HCT116 (cell line): ENCODE measurements at regions not wholly inside any gene's neighbourhood (a gene's known extent, or its start where the extent isn't known, plus 50 kb on each side); places are given as distances from the start of the nearest gene placed in this dataset.

ENCODE experiments used
- ATAC-seq: fragments of 200-7000 bp; cut with Tn5 transposase; 2 replicates; pipeline ENCODE4 v1.9.1; 2020; ENCODE audit warnings: mild to moderate bottlenecking, moderate library complexity
- BruUV-seq: library from RNA; stranded (reverse); fragments of 400-500 nt; replicated peaks from 2 replicates; lab custom pipeline; 2021; lab: Mats Ljungman, UMichigan
- CTCF ChIA-PET: fragments of 300-600 bp; sonication (Branson Sonifier 250); formaldehyde crosslinking; loops from one replicate; lab custom pipeline; 2021; ENCODE audit warnings: antibody characterized with exemption; lab: Charles Lee
- POLR2A ChIA-PET: fragments of 300-600, 350-600 bp; sonication (Branson Sonifier 250); formaldehyde crosslinking; loops from one replicate; lab custom pipeline; 2021; ENCODE audit warnings: antibody characterized with exemption; lab: Charles Lee
- RAD21 ChIA-PET, 2 experiments: fragments of 300-600 bp; sonication (Branson Sonifier 250); formaldehyde crosslinking; loops; one replicate each; lab custom pipeline; 2023; ENCODE audit warnings: low total read pairs in 2 of 2; ENCODE audit not compliant: uncharacterized antibody in 2 of 2, unreplicated experiment in 2 of 2, low non-redundant PET in 1 of 2; lab: Charles Lee
- DNase-seq: peaks from one replicate; pipeline ENCODE4 v3.0.0-alpha.2; 2010; ENCODE audit warnings: low read depth, low spot score
- H2AFZ ChIP-seq: fragments of 200-600 bp; shearing (Covaris generic), sonication (generic); 2 replicates; pipeline ENCODE4 v1.6.1; 2017; ENCODE audit warnings: low read depth, mixed run types, mixed read lengths, antibody characterized with exemption, low read length; ENCODE audit not compliant: poor library complexity, severe bottlenecking
- H3K27ac ChIP-seq: 2 replicates; pipeline ENCODE4 v1.5.1; 2012; ENCODE audit warnings: low read depth, low read length
- H3K27me3 ChIP-seq: fragments of 200-600 bp; sonication (generic); 2 replicates; pipeline ENCODE4 v1.6.1; 2016; ENCODE audit warnings: mixed run types, low read length, mixed read lengths; ENCODE audit not compliant: insufficient read depth
- H3K36me3 ChIP-seq, 2 experiments: fragments of 200-500 bp in 1 of 2; fragments of 200-600 bp in 1 of 2; sonication (Bioruptor generic) in 1 of 2; sonication (generic) in 1 of 2; 2 replicates each; pipeline versions ENCODE4 v1.5.1 to v1.6.1; 2014 to 2016; ENCODE audit warnings: low read length in 2 of 2, inconsistent platforms in 1 of 2, mixed read lengths in 1 of 2, mixed run types in 1 of 2; ENCODE audit not compliant: insufficient read depth in 2 of 2, control insufficient read depth in 1 of 2
- H3K4me1 ChIP-seq, 2 experiments: fragments of 200-600 bp in 1 of 2; sonication (generic) in 1 of 2; 2 replicates each; pipeline versions ENCODE4 v1.5.1 to v1.6.1; 2012 to 2017; ENCODE audit warnings: low read length in 2 of 2, inconsistent platforms in 1 of 2, mild to moderate bottlenecking in 1 of 2, mixed read lengths in 1 of 2, mixed run types in 1 of 2, moderate library complexity in 1 of 2; ENCODE audit not compliant: insufficient read depth in 2 of 2, control insufficient read depth in 1 of 2
- H3K4me2 ChIP-seq: fragments of 200-600 bp; sonication (generic); 2 replicates; pipeline ENCODE4 v1.6.1; 2017; ENCODE audit warnings: mixed run types, low read length, mixed read lengths
- H3K4me3 ChIP-seq, 2 experiments: fragments of 200-600 bp in 1 of 2; sonication (generic) in 1 of 2; replicated peaks in 1 of 2; 2 replicates each; pipeline ENCODE4 v1.5.1; 2011 to 2016; ENCODE audit warnings: low read length in 2 of 2, control low read depth in 1 of 2, low read depth in 1 of 2, mild to moderate bottlenecking in 1 of 2, mixed read lengths in 1 of 2, mixed run types in 1 of 2
- H3K79me2 ChIP-seq: fragments of 200-600 bp; sonication (generic); 2 replicates; pipeline ENCODE4 v1.6.1; 2017; ENCODE audit warnings: mild to moderate bottlenecking, mixed run types, low read length, moderate library complexity, mixed read lengths; ENCODE audit not compliant: insufficient read depth
- H3K9ac ChIP-seq: fragments of 200-600 bp; sonication (generic); 2 replicates; pipeline ENCODE4 v1.6.1; 2016; ENCODE audit warnings: low read length, mixed read lengths
- H3K9me2 ChIP-seq: fragments of 200-600 bp; sonication (generic), shearing (Covaris generic); 2 replicates; pipeline ENCODE4 v1.6.1; 2017; ENCODE audit warnings: mixed run types, mild to moderate bottlenecking, moderate library complexity; ENCODE audit not compliant: insufficient read depth
- H3K9me3 ChIP-seq, 2 experiments: fragments of 200-500 bp in 1 of 2; fragments of 200-600 bp in 1 of 2; sonication (Bioruptor generic) in 1 of 2; sonication (generic) in 1 of 2; 2 replicates each; pipeline ENCODE4 v1.6.1; 2014 to 2017; ENCODE audit warnings: low read length in 2 of 2, mixed read lengths in 2 of 2, inconsistent platforms in 1 of 2, low read depth in 1 of 2, mild to moderate bottlenecking in 1 of 2, mixed run types in 1 of 2, moderate library complexity in 1 of 2; ENCODE audit not compliant: control insufficient read depth in 1 of 2, insufficient read depth in 1 of 2
- H4K20me1 ChIP-seq: fragments of 200-600 bp; sonication (generic), shearing (Covaris generic); 2 replicates; pipeline ENCODE4 v1.6.1; 2017; ENCODE audit warnings: mixed run types, mild to moderate bottlenecking, moderate library complexity; ENCODE audit not compliant: insufficient read depth
- CBX3 ChIP-seq: IDR thresholded peaks from 2 replicates; pipeline ENCODE4 v1.6.1; 2012; ENCODE audit warnings: low read depth
- CEBPB ChIP-seq: IDR thresholded peaks from 2 replicates; pipeline ENCODE4 v1.6.1; 2012; ENCODE audit warnings: low read depth
- EGR1 ChIP-seq: IDR thresholded peaks from 2 replicates; pipeline ENCODE4 v1.6.1; 2012; ENCODE audit warnings: low read depth
- ELF1 ChIP-seq: IDR thresholded peaks from 2 replicates; pipeline ENCODE4 v1.6.1; 2012; ENCODE audit warnings: low read depth, borderline replicate concordance
- EZH2 ChIP-seq: fragments of 200-600 bp; sonication (generic); IDR thresholded peaks from 2 replicates; pipeline ENCODE4 v1.6.1; 2017; ENCODE audit warnings: antibody characterized with exemption, mixed run types
- POLR2A ChIP-seq: IDR thresholded peaks from 2 replicates; pipeline ENCODE4 v1.7.0; 2011; ENCODE audit warnings: borderline replicate concordance; ENCODE audit not compliant: insufficient read depth, insufficient read length; ENCODE audit errors: extremely low read depth
- SP1 ChIP-seq: IDR thresholded peaks from 2 replicates; pipeline ENCODE4 v1.6.1; 2012; ENCODE audit warnings: low read depth
- YY1 ChIP-seq: IDR thresholded peaks from 2 replicates; pipeline ENCODE4 v1.6.1; 2011; ENCODE audit warnings: low read length, low read depth, moderate library complexity, mild to moderate bottlenecking; ENCODE audit not compliant: insufficient replicate concordance; ENCODE audit errors: extremely low read depth
- ZFX ChIP-seq: fragments of 450-650 bp; IDR thresholded peaks from 2 replicates; pipeline ENCODE4 v1.6.1; 2017
- intact Hi-C: fragments of 100-400 bp; cut with micrococcal nuclease; formaldehyde crosslinking; loops from 2 replicates; pipeline ENCODE4 v1.10.0; 2022
- TF ChIP-seq, protein P1 (sequence below): IDR thresholded peaks from 2 replicates; pipeline ENCODE4 v1.6.1; 2011; ENCODE audit warnings: mild to moderate bottlenecking, low read length, moderate library complexity; ENCODE audit not compliant: insufficient replicate concordance; ENCODE audit errors: extremely low read depth
- TF ChIP-seq, protein P2 (sequence below), 3 experiments: fragments of 200-600 bp in 1 of 3; sonication (generic) in 1 of 3; IDR thresholded peaks in 2 of 3; conservative IDR thresholded peaks in 1 of 3; 2 replicates each; pipeline ENCODE4 v1.5.1; 2012 to 2017; ENCODE audit warnings: low read depth in 2 of 3, low read length in 2 of 3, antibody characterized with exemption in 1 of 3, borderline replicate concordance in 1 of 3, control low read depth in 1 of 3, mild to moderate bottlenecking in 1 of 3, mixed read lengths in 1 of 3, mixed run types in 1 of 3, moderate library complexity in 1 of 3; ENCODE audit not compliant: insufficient read depth in 1 of 3
- TF ChIP-seq, protein P3 (sequence below): IDR thresholded peaks from 2 replicates; pipeline ENCODE4 v1.6.1; 2012; ENCODE audit warnings: low read depth
- TF ChIP-seq, protein P4 (sequence below): IDR thresholded peaks from 2 replicates; pipeline ENCODE4 v1.6.1; 2012

- POLR2A ChIA-PET, result no interaction called here
- no peaks in the 10 kb centered on the region for H3K79me2 ChIP-seq
- H3K9ac ChIP-seq, result no peak overlapping the region
Observed at GRCh38 chr11:8746331-8746974, 63.9 kb downstream of the RPL27A start.

GRCh38 chr11:8747173-8747572 is 64.6 kb downstream of the RPL27A start:
- Histone ChIP-seq H3K9me3 (no peaks in the 10 kb centered on the region), H3K79me2 (no peaks in the 10 kb centered on the region), H4K20me1 (no peaks in the 10 kb centered on the region), H3K4me2 (no peak overlapping the region), H3K4me3 (no peak overlapping the region), H3K4me1 (peaks cover 19 to 28% of the 10 kb centered on the region in 2 experiments), H3K27ac (no peak overlapping the region), H2AFZ (no peak overlapping the region), H3K9me2 (no peaks in the 10 kb centered on the region), H3K36me3 (no peaks in the 10 kb centered on the region), H3K27me3 (no peaks in the 10 kb centered on the region), H3K9ac (no peak overlapping the region)
- intact Hi-C loops, result no loop called here
- BruUV-seq, result no TSS peak
- ChIA-PET RAD21 (no interaction called here), CTCF (no interaction called here), POLR2A (no interaction called here)
- TF ChIP-seq ELF1, result no peak
- TF ChIP-seq EGR1, result no peak
- TF ChIP-seq CEBPB, result no peak
- TF ChIP-seq EZH2, result no peak
- TF ChIP-seq, protein P1, sequence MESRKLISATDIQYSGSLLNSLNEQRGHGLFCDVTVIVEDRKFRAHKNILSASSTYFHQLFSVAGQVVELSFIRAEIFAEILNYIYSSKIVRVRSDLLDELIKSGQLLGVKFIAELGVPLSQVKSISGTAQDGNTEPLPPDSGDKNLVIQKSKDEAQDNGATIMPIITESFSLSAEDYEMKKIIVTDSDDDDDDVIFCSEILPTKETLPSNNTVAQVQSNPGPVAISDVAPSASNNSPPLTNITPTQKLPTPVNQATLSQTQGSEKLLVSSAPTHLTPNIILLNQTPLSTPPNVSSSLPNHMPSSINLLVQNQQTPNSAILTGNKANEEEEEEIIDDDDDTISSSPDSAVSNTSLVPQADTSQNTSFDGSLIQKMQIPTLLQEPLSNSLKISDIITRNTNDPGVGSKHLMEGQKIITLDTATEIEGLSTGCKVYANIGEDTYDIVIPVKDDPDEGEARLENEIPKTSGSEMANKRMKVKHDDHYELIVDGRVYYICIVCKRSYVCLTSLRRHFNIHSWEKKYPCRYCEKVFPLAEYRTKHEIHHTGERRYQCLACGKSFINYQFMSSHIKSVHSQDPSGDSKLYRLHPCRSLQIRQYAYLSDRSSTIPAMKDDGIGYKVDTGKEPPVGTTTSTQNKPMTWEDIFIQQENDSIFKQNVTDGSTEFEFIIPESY, result no peak
- no peak for TF ChIP-seq YY1
- TF ChIP-seq, protein P2, sequence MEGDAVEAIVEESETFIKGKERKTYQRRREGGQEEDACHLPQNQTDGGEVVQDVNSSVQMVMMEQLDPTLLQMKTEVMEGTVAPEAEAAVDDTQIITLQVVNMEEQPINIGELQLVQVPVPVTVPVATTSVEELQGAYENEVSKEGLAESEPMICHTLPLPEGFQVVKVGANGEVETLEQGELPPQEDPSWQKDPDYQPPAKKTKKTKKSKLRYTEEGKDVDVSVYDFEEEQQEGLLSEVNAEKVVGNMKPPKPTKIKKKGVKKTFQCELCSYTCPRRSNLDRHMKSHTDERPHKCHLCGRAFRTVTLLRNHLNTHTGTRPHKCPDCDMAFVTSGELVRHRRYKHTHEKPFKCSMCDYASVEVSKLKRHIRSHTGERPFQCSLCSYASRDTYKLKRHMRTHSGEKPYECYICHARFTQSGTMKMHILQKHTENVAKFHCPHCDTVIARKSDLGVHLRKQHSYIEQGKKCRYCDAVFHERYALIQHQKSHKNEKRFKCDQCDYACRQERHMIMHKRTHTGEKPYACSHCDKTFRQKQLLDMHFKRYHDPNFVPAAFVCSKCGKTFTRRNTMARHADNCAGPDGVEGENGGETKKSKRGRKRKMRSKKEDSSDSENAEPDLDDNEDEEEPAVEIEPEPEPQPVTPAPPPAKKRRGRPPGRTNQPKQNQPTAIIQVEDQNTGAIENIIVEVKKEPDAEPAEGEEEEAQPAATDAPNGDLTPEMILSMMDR (IDR thresholded peaks at IDR 0.05 in 2 of 3, conservative IDR thresholded peaks at IDR 0.05 in 1 of 3; ENCODE audit: borderline replicate concordance in 1 of 3, insufficient read depth in 1 of 3, low read depth in 2 of 3, low read length in 2 of 3), result no peak
- TF ChIP-seq, protein P3, sequence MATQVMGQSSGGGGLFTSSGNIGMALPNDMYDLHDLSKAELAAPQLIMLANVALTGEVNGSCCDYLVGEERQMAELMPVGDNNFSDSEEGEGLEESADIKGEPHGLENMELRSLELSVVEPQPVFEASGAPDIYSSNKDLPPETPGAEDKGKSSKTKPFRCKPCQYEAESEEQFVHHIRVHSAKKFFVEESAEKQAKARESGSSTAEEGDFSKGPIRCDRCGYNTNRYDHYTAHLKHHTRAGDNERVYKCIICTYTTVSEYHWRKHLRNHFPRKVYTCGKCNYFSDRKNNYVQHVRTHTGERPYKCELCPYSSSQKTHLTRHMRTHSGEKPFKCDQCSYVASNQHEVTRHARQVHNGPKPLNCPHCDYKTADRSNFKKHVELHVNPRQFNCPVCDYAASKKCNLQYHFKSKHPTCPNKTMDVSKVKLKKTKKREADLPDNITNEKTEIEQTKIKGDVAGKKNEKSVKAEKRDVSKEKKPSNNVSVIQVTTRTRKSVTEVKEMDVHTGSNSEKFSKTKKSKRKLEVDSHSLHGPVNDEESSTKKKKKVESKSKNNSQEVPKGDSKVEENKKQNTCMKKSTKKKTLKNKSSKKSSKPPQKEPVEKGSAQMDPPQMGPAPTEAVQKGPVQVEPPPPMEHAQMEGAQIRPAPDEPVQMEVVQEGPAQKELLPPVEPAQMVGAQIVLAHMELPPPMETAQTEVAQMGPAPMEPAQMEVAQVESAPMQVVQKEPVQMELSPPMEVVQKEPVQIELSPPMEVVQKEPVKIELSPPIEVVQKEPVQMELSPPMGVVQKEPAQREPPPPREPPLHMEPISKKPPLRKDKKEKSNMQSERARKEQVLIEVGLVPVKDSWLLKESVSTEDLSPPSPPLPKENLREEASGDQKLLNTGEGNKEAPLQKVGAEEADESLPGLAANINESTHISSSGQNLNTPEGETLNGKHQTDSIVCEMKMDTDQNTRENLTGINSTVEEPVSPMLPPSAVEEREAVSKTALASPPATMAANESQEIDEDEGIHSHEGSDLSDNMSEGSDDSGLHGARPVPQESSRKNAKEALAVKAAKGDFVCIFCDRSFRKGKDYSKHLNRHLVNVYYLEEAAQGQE, result no peak
- TF ChIP-seq, protein P4, sequence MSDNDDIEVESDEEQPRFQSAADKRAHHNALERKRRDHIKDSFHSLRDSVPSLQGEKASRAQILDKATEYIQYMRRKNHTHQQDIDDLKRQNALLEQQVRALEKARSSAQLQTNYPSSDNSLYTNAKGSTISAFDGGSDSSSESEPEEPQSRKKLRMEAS, result no peak
- no peak for TF ChIP-seq POLR2A
- TF ChIP-seq ZFX, result no peak
- no peak for ATAC-seq
- DNase-seq, result no peak

More at GRCh38 chr11:8746331-8746974, 63.9 kb downstream of the RPL27A start:
- ATAC-seq, result no peak
- Histone ChIP-seq H3K27me3 (no peaks in the 10 kb centered on the region), H3K4me2 (0 out of 2 replicates have a peak overlapping the region, but pooled peaks have one; percentile 57), H3K36me3 (no peaks in the 10 kb centered on the region), H3K9me3 (no peaks in the 10 kb centered on the region), H3K4me1 (peaks cover 19 to 28% of the 10 kb centered on the region in 2 experiments), H2AFZ (no peak overlapping the region), H3K4me3 (no peak overlapping the region), H3K27ac (no peak overlapping the region), H3K9me2 (no peaks in the 10 kb centered on the region)
- intact Hi-C loops, result no loop called here
- CTCF ChIA-PET, result no interaction called here
- no TSS peak for BruUV-seq
- TF ChIP-seq SP1 (no peak), CBX3 (no peak)
- TF ChIP-seq, all 23 proteins: peak for 0
- RAD21 ChIA-PET, result no interaction called here
- H4K20me1 ChIP-seq, result no peaks in the 10 kb centered on the region
- DNase-seq, result no peak
